ENCODE measurements at regions not wholly inside any gene's neighbourhood (a gene's known extent, or its start where the extent isn't known, plus 50 kb on each side); places are given as distances from the start of the nearest gene placed in this dataset.

DNA sequence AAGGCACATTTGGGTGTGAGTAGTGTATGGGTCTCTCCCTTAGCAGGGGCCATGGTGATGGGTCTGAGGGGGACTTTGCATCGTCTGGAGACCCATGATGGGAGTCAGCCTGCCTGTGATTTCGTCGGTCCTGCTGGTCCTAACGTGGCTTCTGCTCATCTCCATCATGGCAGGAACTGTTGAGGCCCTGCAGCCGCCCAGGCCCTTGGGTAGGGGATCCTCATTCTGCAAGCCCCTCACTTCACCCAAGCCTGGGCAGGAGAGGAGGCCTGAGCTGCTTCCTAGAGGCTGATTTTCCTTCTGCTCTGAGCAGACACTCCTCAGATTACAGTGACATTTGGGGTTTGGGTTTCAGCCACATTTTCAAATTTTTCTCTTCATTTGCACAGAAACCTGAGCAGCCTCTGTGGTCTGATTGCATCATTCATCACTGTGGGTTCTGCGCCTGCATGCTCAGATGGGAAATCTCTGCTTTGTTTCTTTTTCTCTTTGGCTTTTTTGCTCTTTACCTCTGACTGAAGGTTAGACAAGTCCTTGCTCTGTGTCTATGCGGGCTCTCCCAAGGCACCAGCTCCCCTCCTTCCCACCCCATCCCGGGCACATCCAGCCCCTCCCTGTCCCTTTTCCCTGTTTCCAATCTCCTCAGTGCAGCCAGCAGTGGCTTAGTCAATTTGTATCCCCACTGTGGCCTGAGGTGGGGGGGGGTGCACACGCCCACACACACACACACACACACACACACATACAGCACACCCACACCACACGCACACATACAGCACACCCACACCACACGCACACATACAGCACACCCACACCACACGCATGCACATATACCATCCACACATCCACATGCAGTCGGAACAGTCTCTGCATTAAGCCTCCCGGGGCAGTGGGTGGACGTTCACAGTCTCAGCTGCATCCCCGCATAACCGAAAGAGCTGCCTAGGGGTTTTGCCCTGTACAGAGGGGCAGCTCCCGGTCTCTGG is 305.4 kb upstream of the HS6ST1 start:
- no peak for DNase-seq

DNA sequence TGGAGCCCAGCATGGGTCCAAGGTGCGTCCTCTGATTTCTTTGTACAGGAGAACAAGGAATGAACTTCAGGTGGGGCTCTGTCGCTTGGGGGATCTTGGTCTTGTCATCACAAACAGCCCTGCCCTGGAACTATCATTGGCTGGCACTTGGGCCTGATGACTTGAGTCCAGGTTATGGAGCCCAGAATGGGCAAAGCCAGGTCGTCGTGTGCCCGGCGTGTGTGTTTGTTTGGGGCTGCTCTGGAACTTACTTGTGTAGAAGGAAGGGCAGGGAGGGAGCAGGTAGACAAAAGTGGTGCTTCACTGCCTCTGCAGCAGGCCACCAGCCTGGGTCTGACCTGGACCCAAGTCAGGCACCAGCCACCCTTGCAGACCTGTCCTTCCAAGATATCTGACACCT is 306.3 kb upstream of the HS6ST1 start:
- no peak for DNase-seq

DNA sequence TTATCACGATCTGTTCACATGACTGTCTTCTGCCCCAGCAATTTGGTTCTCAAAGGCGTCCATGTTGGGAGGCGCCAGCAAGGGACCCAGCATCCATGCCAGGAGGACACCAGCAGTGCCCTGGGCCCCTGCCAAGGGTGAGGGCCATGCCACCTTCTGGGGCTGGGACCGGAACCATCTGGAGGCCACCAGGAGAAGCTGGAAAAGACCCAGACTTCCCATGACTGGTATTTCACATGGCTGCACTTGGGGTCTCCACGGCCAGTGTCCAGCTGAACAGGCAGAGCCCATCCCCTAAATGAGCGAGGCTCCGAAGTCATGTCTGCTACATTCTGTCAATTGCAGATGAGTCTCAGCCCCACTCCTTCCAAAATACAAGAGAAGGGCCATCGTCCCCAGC is 306.8 kb upstream of the HS6ST1 start:
- DNase-seq, result no peak

DNA sequence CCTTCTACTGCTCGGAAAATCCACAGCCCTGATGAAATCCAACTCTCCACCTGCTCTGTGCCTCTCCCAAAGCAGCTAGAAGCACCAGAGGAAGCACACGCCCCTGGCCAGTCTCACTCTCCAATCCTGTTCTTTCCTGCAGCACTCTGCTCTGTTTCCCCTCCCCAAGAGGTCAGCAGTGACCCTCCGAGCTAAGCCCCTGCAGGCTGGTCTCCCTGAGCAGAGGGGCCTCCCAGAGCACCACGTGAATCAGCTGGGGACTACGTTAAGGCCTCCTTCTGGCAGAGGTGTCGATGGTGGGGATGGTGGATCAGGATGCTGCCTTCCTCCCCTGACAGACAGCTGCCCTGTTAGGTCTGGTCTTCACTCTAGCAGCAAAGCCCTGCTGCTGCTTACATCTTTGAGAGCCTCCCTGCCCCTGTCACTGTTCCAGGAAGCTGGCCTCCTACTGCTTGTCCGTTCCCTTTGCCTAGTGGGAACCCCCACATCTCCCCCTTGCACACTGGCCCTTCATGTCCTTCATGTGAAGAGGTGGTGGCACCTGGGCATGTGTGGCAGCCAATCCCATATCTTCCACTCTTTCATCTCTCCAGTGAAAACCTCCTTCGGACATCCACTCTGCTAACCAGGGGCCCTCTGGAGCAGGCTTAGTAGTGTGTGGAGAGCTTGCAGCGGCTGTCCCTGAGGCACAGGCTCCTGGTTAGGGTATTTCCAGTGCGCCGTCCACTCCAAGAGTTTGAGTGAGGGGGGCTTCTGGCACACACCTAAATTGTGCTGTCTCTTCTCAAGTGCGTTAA is 307.5 kb upstream of the HS6ST1 start:
- no peak for DNase-seq

DNA sequence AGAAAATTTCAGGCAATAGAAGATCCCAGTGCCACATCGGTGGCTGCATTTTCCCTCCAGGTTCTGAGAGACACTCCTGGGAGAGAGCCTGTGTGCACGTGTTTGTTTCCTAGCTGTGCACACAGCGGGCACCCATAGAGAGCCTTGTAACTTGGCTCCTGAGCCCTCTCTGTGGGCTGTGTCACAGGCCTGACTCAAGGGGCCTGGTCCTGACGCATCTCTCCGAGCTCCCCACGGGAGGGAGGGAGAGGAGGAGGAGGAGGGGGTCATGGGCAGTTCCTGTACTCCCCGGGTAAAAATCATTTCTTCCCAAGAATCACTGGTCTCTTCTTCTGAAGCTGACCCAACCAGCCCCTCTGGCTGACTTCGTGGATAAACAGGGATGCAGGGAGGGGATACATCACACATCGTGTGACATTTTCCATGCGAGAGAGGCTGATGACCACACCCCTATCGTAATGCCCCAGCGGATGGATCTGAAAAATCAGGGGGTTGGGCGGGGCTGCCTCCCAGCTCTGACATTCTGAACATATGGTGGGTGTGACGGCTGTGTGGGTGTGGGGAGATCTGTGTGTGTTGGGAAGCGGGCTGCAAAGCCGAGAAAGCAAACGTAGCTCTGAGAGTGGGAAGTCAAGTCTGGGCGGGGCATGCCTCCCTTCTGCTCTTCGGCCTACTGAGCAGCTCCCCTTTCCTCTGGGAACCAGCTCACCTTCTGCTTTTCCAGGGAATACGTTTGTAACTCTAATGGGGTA is 308.3 kb upstream of the HS6ST1 start:
- no peak for DNase-seq

DNA sequence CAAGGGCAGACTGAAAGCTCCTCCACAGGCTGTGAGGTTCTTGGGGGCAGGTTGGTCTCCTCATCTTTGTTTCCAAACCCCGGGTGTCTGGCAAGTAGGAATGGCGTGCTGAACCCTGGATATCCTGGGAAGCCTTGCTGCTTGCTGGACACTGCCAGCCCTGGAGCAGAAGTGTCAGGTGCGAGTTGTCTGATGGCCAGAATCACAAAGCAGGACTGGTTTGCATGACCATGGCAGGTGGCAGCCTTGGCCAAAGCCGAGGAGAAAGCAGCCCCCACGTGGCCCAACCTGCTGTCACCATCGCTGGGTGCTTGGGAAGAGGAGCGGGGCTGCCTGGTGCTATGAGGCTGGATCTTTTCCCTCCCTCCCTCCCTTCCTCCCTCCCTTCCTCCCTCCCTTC is 309.5 kb upstream of the HS6ST1 start:
- DNase-seq, result no peak

DNA sequence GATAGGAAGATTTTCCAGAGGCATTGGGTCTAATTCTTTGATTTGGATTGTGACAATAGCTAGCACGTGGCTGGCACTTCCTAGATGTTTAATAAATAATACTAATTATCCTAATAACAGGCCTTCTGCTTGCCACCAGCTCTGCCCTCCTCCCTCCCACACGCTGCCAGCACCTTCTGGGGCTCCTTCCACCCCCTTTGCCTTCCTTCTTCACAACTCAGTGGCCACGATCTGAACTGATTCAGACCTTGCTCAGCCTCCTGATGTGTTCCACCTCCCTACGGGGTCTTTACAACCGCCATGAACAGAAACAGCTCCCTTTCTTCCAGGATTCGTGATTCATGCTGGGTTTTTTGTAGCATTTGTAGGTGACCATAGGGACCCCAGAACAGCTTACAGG is 310.3 kb upstream of the HS6ST1 start:
- DNase-seq, result no peak

DNA sequence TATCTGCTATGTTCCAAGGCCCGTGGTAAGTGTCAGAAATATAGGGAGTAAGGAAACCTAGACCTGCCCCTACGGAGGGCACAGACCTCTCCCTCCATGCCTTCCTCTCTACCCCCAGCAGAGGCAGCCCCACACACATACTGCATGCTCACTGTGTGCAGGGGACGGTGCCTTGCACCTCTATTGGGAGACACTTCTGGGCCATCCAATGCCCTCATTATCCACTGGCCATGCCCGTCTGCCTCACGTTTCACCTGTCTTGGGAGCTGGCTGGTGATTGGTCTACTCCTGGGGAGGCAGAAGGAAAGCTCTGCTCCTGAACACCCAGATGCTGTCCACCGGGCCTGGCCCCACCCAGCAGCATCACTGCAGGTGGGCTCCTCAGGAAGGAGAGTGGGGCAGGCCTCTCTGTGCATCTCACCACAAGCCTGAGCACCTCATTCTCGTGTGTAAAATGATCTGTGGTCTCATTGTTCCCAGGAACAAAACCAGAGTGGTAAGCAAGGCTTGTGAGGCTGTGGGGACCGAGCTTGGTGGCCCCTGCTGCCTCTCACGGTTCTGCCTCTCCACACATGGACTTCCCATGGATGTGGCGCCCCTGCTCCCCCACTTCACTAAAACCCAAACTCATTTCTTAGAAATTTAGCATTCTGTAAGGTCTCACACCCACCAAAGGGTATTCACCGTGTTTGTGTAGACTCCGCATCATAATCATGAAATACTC is 312.5 kb upstream of the HS6ST1 start:
- no peak for DNase-seq

DNA sequence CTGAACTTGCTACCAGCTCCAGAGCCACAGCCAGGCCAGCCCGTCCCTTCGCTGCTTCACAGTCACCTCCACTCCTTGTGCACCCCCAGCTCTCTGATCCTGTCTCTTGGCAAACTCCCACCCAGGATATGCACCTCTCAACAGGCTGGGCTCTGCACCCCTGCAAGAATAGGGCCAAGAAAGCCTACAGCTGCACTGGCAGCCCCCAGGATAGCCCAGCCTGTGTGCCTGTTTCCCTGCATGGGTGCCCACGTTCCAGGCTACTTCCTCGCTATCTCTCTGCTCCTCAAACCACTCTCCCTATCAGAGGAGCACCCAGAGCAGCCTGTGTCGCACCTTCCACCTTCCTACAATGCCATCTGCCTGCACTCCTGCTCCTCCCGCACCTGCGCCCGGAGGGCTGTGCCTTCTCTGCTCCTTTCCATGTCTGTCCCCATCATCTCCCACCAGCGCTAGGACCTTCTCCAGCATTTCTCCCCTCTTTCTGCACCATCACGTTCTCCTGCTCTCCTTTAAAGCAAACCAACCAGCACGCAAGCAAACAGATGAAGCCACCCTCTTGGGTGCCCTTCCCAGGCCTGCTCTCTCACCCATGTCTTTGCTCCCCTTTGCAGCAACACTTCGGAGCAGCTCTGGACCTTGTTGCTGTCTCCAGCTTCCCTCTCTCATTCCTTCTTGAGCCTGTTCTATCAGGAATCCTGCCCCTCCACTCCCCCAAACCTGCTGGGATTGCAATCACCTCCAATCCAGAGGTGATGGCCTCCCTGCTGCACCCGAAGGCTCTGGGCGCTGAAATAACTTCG is 313.2 kb upstream of the HS6ST1 start:
- DNase-seq, result no peak

DNA sequence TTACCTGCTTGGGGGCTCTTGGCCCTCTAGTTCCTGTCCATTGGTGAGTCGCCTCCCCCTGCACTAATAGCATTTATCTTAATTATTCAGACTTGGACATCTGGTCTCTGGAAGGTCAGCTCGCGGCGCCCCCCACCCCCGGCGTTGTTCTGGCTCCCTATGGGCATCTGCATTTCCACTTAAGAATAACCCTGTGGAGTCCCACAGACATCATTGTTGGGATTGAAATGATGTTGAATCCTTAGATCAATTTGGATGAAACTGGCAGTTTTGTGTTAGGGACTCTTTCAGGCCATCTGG is 313.8 kb upstream of the HS6ST1 start:
- DNase-seq, result no peak

DNA sequence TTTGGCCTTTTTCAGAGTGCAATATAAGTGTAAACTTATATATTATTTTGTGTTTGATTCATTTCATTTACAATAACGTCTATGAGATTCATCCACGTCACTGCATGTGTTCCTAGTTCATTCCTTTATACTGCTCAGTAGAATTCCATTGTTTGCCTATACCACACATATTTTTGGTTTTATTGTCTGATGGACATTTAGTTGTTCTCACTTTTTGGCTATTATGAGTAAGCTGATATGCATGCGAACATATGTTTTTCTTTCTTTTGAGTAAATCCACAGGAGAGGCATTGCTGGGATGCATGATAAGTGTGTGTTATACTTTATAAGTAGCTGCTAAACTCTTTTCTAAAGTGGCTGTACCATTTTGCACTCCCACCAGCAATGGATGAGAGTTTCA is 314.8 kb upstream of the HS6ST1 start:
- no peak for DNase-seq

DNA sequence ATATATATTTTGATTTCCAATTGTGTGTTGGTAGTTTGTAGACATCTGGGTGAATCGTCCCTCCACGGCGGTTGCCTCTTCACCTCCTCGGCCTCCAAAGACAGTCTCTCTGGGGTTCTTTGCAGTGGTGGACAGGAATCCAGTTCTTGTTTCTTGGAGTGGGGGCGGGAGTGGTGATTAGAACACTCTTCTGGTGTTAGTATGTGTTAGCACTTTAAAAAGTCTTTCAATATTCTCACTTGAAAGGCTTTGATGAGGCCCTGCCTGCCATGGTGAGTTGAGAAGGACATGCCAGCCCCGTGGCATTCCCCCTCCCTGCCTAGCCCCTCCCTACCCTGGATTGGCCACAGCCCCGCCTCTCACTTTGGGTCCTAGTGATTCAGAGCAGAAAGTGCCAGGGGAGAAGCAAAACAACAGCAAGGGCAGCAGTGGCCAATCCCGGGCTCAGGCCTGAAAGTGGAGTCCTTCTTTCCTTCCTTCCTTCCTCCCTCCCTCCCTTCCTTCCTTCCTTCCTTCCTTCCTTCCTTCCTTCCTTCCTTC is 316.8 kb upstream of the HS6ST1 start:
- no peak for DNase-seq

DNA sequence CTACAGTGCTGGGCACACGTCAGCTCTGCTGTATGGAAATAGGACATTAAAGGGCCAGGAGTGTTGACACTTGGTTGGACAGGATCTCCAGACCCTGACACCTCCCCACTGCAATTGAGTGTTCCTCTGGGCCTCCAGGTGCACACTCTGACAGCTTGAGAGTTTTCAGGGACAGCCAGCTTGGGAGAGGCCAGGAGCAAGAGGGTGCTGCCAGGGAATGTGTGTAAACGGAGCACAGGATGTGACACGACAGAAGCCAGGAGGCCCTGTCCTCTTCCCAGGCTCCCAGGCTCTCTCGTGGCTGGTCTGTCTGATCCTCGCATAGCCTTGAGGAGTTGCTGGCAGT is 318.1 kb upstream of the HS6ST1 start:
- no peak for DNase-seq

DNA sequence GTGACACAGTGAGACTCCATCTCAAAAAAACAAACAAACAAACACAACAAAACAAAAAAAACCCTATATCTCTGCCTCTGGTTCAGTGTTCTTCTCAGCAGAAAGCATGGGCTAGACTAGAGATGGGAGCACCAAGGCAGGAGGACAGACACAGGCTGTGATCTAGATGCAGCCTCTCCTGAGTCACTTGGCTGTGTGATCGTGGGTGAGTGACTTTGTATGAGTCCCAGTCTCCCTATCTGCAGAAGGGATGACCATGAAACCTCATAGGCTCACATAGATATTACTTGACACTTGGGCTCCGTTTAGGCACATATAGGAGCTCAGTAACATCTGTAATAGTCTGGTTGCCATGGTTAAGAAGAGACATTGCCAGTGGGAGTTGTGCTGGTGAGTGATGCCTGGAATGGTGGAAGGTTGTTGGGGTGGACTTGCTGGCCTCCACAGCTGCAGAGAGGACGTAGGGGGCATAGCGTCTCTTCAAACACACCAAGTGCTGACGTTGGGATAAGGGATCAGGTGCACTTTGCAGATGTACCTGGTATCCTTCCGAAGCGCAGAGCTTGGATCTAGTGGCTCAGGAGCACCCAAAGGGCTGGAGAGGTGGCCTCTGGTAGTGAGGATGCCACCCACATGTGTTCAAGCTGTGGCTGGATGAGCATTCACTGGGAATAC is 318.9 kb upstream of the HS6ST1 start:
- DNase-seq, result no peak

DNA sequence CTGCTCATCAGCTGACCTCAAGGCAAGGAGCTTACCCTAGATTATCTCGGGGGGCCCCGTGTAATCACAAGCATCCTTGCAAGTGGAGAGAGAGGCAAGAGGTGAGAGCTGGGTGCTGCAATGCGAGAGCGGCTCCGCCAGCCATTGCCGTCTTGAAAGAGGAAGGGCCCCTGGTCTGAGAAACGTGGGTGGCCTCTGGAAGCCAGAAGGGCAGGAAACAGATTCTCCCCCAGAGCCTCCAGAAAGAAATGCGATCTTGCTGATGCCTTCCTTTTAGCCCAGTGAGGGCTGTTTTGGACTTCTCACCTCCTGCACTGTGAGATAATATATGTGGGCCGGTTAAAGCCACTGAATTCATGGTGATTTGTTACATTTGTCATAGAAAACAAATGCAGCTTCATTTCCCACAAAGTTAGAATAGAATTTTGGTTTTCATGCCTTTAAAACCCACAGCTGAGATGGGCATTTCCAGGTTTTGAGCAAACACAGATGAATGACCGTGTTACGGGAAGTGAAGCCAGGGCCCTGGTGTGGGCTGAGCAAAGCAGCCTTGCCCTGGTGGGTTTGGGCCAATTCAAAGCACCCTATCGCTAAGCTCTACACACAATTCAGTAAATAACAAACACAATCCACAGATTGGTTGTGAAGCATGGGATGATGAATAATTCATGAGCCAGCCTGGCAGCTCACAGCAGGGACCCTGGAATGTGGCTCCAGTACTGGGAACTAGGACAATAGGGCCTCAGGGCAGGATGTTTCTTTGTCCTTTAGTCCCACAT is 319.9 kb upstream of the HS6ST1 start:
- no peak for DNase-seq

DNA sequence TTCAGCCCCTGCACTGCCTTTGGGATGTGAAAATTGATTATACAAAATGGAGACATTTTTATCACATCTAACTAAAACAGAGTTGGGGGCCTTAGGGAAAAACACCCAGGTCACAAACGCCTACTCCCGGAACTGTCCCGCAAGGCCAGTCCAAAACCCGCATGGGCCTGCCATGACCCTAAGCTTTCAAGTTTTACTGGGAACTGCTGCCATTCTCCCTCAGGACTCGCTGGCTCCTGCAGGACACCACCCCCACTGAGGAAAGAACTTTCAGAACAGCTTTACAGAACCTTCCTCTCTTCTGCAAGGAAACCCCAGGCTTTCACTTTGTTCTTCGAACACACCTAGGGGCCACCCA is 320.4 kb upstream of the HS6ST1 start:
- DNase-seq, result no peak

DNA sequence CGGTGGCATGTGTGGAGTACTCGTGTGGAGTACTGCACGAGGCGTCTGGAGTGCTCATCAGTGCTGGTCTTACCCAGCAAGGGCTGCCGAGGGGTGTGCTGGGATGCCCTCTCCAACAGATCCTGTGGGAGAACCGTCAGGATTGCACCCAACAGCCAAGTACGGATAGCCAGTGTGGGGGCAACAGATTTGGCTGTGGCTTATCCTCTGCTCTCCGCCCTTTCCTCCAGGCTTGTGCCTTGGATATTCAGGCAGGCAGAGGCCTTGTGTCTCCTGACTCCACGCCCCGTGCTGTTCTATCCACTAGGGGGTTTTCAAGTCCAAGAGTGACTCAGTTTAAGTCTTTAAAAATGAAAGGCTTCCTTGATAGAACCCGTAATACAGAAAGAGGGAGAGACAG is 321.0 kb upstream of the HS6ST1 start:
- no peak for DNase-seq

DNA sequence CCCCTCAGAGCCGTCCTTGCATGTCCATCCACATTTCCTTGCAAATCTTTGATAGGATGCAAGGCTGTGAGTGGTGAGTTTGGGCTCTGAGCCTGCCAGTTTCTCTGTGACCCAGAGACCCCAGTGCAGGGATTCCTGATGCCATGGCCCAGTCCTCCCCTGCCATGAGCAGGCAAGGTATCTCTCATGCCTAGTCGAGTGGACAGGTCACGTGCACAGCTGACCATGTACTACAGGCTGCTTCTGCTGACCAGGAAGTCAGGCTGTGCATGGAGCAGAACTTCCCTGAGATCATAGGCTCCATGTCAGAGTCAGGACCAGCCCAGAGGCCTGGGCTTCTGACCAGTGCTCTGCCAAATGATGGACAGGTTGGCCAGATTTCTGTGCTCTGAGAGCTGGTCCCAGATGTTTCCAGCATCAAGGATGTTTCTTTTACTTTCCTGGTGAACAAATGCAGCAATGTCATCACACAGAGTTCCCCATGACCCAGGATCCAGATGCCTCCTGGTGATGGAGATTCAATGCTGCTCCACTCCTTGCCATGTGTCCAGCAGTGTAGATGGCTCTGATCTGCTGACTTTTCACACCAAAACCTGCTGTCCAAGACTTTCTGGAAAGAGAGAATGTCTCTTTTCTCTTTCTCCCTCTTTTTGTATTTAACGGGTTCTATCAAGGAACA is 321.6 kb upstream of the HS6ST1 start:
- DNase-seq, result no peak

DNA sequence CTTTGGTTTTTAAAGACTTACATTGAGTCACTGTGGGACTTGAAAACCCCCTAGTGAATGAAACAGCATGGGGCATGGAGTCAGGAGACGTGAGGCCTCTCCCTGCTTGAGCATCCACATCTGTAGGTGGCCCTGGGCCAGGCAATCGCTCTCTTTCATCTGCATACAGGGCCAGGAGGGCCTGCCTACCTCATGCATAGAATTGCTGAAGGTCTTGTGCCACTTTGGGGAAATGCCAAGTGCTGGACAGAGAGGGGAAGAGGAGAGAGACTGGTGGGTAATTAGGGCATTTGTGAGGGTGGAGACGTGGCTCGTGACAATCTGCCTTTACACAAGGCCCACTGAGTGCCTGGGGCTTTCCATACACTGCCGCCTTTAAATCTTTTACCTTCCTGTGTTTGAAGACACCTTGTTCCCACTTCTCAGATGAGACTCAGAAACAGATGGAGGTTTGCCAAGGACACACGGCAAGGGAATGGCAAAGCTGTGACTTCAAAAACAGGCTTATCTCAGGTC is 322.2 kb upstream of the HS6ST1 start:
- no peak for DNase-seq

Data from GOT3 (cell line).